ENCODE measurements at regions not wholly inside any gene's neighbourhood (a gene's known extent, or its start where the extent isn't known, plus 50 kb on each side); places are given as distances from the start of the nearest gene placed in this dataset. TPM values are rescaled to one million over a fixed set of nuclear protein-coding genes. Genes with fewer than 3 reads are reported as not detected.

GRCh38 chr3:111012388-111013248, 59.0 kb upstream of the NECTIN3 start:
- peak; percentile 16 for DNase-seq (ENCODE audit: low spot score)
- Histone ChIP-seq H3K4me1 (ENCODE audit: insufficient read depth) (no peaks in the 10 kb centered on the region), H3K9me3 (ENCODE audit: low read depth) (no peaks in the 10 kb centered on the region), H3K4me2 (no peak overlapping the region), H3K27me3 (no peaks in the 10 kb centered on the region), H3K27ac (no peak overlapping the region), H3K79me2 (no peaks in the 10 kb centered on the region), H3K4me3 (no peak overlapping the region), H2AFZ (no peak overlapping the region), H4K20me1 (ENCODE audit: insufficient read depth, poor library complexity, severe bottlenecking) (no peaks in the 10 kb centered on the region), H3K36me3 (replicated peaks; ENCODE audit: insufficient read depth, low read depth) (no peaks in the 10 kb centered on the region), H3K9me2 (replicated peaks; ENCODE audit: insufficient read depth) (no peaks in the 10 kb centered on the region)
- TF ChIP-seq EZH2phosphoT487 (IDR thresholded peaks at IDR 0.05; ENCODE audit: low read depth, severe bottlenecking, unreplicated experiment) (no peak), CTCF (IDR thresholded peaks at IDR 0.05; ENCODE audit: poor library complexity) (peak; percentile 38), EZH2 (IDR thresholded peaks at IDR 0.05; ENCODE audit: borderline replicate concordance) (no peak)
- 69% methylated on average over 7 of the region's 7 CpGs for WGBS (ENCODE audit: low lambda C conversion rate, missing lambda C conversion rate)

Small RNAs in the stretch of these regions (microRNA-seq; reads per million reads assigned to microRNA genes)
- gene MIR4445 = not detected

Small RNAs in the stretch of these regions (small RNA-seq; reads per million reads assigned to genes)
- gene AC078918.1 = not detected
- gene MIR4445 = not detected
- not detected for gene RF00019
- gene RNU6ATAC15P = not detected
